A549 (cell line): ENCODE measurements at regions not wholly inside any gene's neighbourhood (a gene's known extent, or its start where the extent isn't known, plus 50 kb on each side); places are given as distances from the start of the nearest gene placed in this dataset.

ENCODE experiments used
- ESRRA ChIP-seq: fragments of 150-350 bp; IDR thresholded peaks from 2 replicates; pipeline ENCODE4 v1.6.1; 2014; ENCODE audit warnings: mild to moderate bottlenecking, low read length, borderline replicate concordance
- GATA3 ChIP-seq: IDR thresholded peaks from 2 replicates; pipeline ENCODE4 v1.6.1; 2012; ENCODE audit warnings: borderline replicate concordance
- POLR2A ChIP-seq: IDR thresholded peaks from 2 replicates; pipeline ENCODE4 v1.6.1; 2012; ENCODE audit warnings: mild to moderate bottlenecking, low read length
- RNF2 ChIP-seq: fragments of 200-600 bp; sonication (generic); IDR thresholded peaks from 2 replicates; pipeline ENCODE4 v1.6.1; 2016; ENCODE audit warnings: low read depth, mild to moderate bottlenecking, antibody characterized with exemption, moderate library complexity, borderline replicate concordance

DNA sequence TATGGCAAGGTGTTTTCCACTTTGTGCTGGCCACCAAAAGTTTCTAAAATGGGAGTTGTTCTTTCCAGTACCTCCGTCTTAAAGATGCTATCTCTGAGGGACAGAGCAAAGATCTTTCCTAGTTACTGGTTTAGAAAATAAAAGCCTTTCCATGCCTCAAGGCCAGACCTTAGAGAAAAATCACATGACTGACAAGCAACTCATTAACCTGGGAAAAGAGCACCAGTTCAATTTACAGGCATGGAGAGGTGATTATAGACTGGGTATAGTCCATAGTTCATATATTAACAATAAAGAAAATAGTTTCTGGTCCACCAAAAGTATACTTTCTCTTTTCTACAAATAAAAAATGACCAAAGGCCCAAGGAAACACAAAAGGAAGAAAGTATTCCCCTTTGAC lies 230.7 kb downstream of the TOX3 start:
- TF ChIP-seq RNF2 (no peak), GATA3 (no peak), ESRRA (no peak), POLR2A (no peak)
